SK-N-MC (cell line): ENCODE measurements at regions not wholly inside any gene's neighbourhood (a gene's known extent, or its start where the extent isn't known, plus 50 kb on each side); places are given as distances from the start of the nearest gene placed in this dataset.

Experiments used
- EZH2 ChIP-seq: fragments of 200-600 bp; sonication (generic); IDR thresholded peaks from one replicate; pipeline ENCODE4 v1.6.1; 2017; ENCODE audit warnings: antibody characterized with exemption
- FOXP2 ChIP-seq: optimal IDR thresholded peaks from 2 replicates; pipeline ENCODE3; 2011; ENCODE audit warnings: mild to moderate bottlenecking, moderate library complexity; ENCODE audit not compliant: insufficient read depth; ENCODE audit errors: extremely low read length, control extremely low read depth
- POLR2AphosphoS5 ChIP-seq: IDR thresholded peaks from 2 replicates; pipeline ENCODE4 v1.6.1; 2012; ENCODE audit warnings: mild to moderate bottlenecking, low read depth, low read length, borderline replicate concordance

DNA sequence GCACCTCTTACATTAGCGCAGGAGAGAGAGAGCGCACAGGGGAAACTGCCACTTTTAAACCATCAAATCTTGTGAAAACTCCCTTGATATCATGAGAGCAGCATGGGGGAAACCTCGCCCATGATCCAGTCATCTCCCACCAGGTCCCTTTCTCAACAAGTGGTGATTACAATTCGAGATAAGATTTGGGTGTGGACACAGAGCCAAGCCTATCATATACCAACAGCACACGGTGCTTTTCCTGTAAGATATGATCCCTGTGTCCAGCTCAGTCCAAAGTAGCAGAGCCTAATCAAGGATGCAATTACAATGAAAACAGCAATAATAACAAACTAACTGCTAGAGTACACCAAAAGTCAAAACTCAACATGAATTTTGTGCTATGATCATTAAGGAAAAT lies 148.7 kb upstream of the TCF21 start:
- TF ChIP-seq POLR2AphosphoS5 = no peak
- TF ChIP-seq EZH2 = no peak
- no peak for TF ChIP-seq FOXP2
